Spinal cord (tissue), 9 donors: ENCODE measurements at regions not wholly inside any gene's neighbourhood (a gene's known extent, or its start where the extent isn't known, plus 50 kb on each side); places are given as distances from the start of the nearest gene placed in this dataset.

Source experiments
- DNase-seq, 6 donors: peaks; one replicate each; pipeline versions ENCODE4 v3.0.0 to v3.0.0-alpha.2; 2013 to 2015; ENCODE audit warnings: low spot score in 6 of 6, low read depth in 4 of 6
- H3K27ac ChIP-seq: one replicate; pipeline ENCODE4 v1.5.1; 2013; ENCODE audit warnings: low read depth, low read length, control low read depth
- H3K27me3 ChIP-seq: one replicate; pipeline ENCODE4 v1.6.1; 2013; ENCODE audit warnings: low read length; ENCODE audit not compliant: control insufficient read depth, insufficient read depth
- H3K36me3 ChIP-seq: one replicate; pipeline ENCODE4 v1.6.1; 2013; ENCODE audit warnings: low read length; ENCODE audit not compliant: control insufficient read depth, insufficient read depth
- H3K4me1 ChIP-seq: one replicate; pipeline ENCODE4 v1.6.1; 2013; ENCODE audit warnings: low read length; ENCODE audit not compliant: control insufficient read depth, insufficient read depth
- H3K4me3 ChIP-seq: one replicate; pipeline ENCODE4 v1.5.1; 2013; ENCODE audit warnings: low read depth, low read length, control low read depth
- H3K9me3 ChIP-seq: one replicate; pipeline ENCODE4 v1.6.1; 2013; ENCODE audit warnings: low read length; ENCODE audit not compliant: control insufficient read depth, insufficient read depth
- WGBS: methylation state at CpG from one replicate; pipeline ENCODE4 v1.1.5; 2013; ENCODE audit warnings: missing lambda C conversion rate; ENCODE audit not compliant: insufficient coverage; 5-methylcytosine and 5-hydroxymethylcytosine counted together
- donor health status: healthy.

GRCh38 chr4:43992552-43992951 lies 456.1 kb downstream of the KCTD8 start:
- H3K4me3 ChIP-seq = no peak overlapping the region
- DNase-seq = no peak
- WGBS = 35% methylated on average over 2 of the region's 3 CpGs
- no peak overlapping the region for H3K27ac ChIP-seq
- no peaks in the 10 kb centered on the region for H3K4me1 ChIP-seq
- no peaks in the 10 kb centered on the region for H3K27me3 ChIP-seq
- H3K36me3 ChIP-seq = no peaks in the 10 kb centered on the region
- H3K9me3 ChIP-seq = no peaks in the 10 kb centered on the region

GRCh38 chr4:43993196-43993902 lies 455.3 kb downstream of the KCTD8 start:
- no CpG with 5 or more reads among the region's 2 CpGs for WGBS
- Histone ChIP-seq H3K4me3 (no peak overlapping the region), H3K27ac (no peak overlapping the region), H3K27me3 (no peaks in the 10 kb centered on the region), H3K4me1 (no peaks in the 10 kb centered on the region), H3K36me3 (no peaks in the 10 kb centered on the region), H3K9me3 (no peaks in the 10 kb centered on the region)
- no peak for DNase-seq

GRCh38 chr4:43999669-44000068 lies 448.9 kb downstream of the KCTD8 start:
- Histone ChIP-seq H3K36me3 (no peaks in the 10 kb centered on the region), H3K27ac (no peak overlapping the region), H3K9me3 (no peaks in the 10 kb centered on the region), H3K4me1 (no peaks in the 10 kb centered on the region), H3K27me3 (no peaks in the 10 kb centered on the region), H3K4me3 (no peak overlapping the region)
- no peak for DNase-seq
- WGBS = no CpG with 5 or more reads among the region's 1 CpG

- no peaks in the 10 kb centered on the region for H3K9me3 ChIP-seq
- no peak overlapping the region for H3K4me3 ChIP-seq
- DNase-seq = no peak
- H3K36me3 ChIP-seq = no peaks in the 10 kb centered on the region
- no peak overlapping the region for H3K27ac ChIP-seq
- WGBS = 100% methylated on average over 3 of the region's 5 CpGs
- no peaks in the 10 kb centered on the region for H3K4me1 ChIP-seq
- H3K27me3 ChIP-seq = no peaks in the 10 kb centered on the region
Measured at GRCh38 chr4:44002368-44002767, 446.2 kb downstream of the KCTD8 start.

GRCh38 chr4:44016570-44017421 lies 431.8 kb downstream of the KCTD8 start:
- no peaks in the 10 kb centered on the region for H3K36me3 ChIP-seq
- H3K27me3 ChIP-seq = no peaks in the 10 kb centered on the region
- no peaks in the 10 kb centered on the region for H3K4me1 ChIP-seq
- H3K9me3 ChIP-seq = peaks cover 3% of the 10 kb centered on the region
- no peak overlapping the region for H3K27ac ChIP-seq
- WGBS = 96% methylated on average over 11 of the region's 18 CpGs
- no peak overlapping the region for H3K4me3 ChIP-seq
- DNase-seq = no peak

GRCh38 chr4:44017422-44017739 lies 431.2 kb downstream of the KCTD8 start:
- no CpG with 5 or more reads among the region's 3 CpGs for WGBS
- H3K27me3 ChIP-seq = no peaks in the 10 kb centered on the region
- H3K4me1 ChIP-seq = no peaks in the 10 kb centered on the region
- no peak overlapping the region for H3K4me3 ChIP-seq
- no peak for DNase-seq
- H3K9me3 ChIP-seq = peaks cover 3% of the 10 kb centered on the region
- H3K27ac ChIP-seq = no peak overlapping the region
- no peaks in the 10 kb centered on the region for H3K36me3 ChIP-seq

- H3K4me3 ChIP-seq = no peak overlapping the region
- no peak overlapping the region for H3K27ac ChIP-seq
- H3K9me3 ChIP-seq = peaks cover 3% of the 10 kb centered on the region
- WGBS = no CpG with 5 or more reads among the region's 1 CpG
- no peaks in the 10 kb centered on the region for H3K36me3 ChIP-seq
- DNase-seq = no peak
- H3K4me1 ChIP-seq = no peaks in the 10 kb centered on the region
- H3K27me3 ChIP-seq = no peaks in the 10 kb centered on the region
Measured at GRCh38 chr4:44019721-44020120, 428.9 kb downstream of the KCTD8 start.

GRCh38 chr4:44025376-44026020 lies 423.1 kb downstream of the KCTD8 start:
- H3K27me3 ChIP-seq = no peaks in the 10 kb centered on the region
- H3K4me1 ChIP-seq = no peaks in the 10 kb centered on the region
- no peak for DNase-seq
- peaks cover 1% of the 10 kb centered on the region for H3K9me3 ChIP-seq
- WGBS = 76% methylated on average over 2 of the region's 3 CpGs
- no peak overlapping the region for H3K27ac ChIP-seq
- H3K4me3 ChIP-seq = no peak overlapping the region
- no peaks in the 10 kb centered on the region for H3K36me3 ChIP-seq

GRCh38 chr4:44038811-44039210 lies 409.8 kb downstream of the KCTD8 start:
- no peaks in the 10 kb centered on the region for H3K36me3 ChIP-seq
- no peak for DNase-seq
- no peaks in the 10 kb centered on the region for H3K27me3 ChIP-seq
- no CpG with 5 or more reads among the region's 2 CpGs for WGBS
- no peak overlapping the region for H3K27ac ChIP-seq
- no peaks in the 10 kb centered on the region for H3K9me3 ChIP-seq
- no peaks in the 10 kb centered on the region for H3K4me1 ChIP-seq
- H3K4me3 ChIP-seq = no peak overlapping the region
